GM19438 (cell line): ENCODE measurements at regions not wholly inside any gene's neighbourhood (a gene's known extent, or its start where the extent isn't known, plus 50 kb on each side); places are given as distances from the start of the nearest gene placed in this dataset.

Experiments
- ATAC-seq: cut with Tn5 transposase; IDR thresholded peaks from one replicate; pipeline ENCODE4 v1.9.1; 2021; ENCODE audit warnings: low read depth; ENCODE audit not compliant: unreplicated experiment

GRCh38 chr7:17677408-17677807, 262.9 kb downstream of the SNX13 start:
- ATAC-seq, result no peak

- no peak for ATAC-seq
These were observed 261.4 kb downstream of the SNX13 start for GRCh38 chr7:17678896-17679295.

- no peak for ATAC-seq
These were observed 260.8 kb downstream of the SNX13 start for GRCh38 chr7:17679458-17679857.

- no peak for ATAC-seq
These were observed 260.3 kb downstream of the SNX13 start for GRCh38 chr7:17680026-17680425.

DNA sequence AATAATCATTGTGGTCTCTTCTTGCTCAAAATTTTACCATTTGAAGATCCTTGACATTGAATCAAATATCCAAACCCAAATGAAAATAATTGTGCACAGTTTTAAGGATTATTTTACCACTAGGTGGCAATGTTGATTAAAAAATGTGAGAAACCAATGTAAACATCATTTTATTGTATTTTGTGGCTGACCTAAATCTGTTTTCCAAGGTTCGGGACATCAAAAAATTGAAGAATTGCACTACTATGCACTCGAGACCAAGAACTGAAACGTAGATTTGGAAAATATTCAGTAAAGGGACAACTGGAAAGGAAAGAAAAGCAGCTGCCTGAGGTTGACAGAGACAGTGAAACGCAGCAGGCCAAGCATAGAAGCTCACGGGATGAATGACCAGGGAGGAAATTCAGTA, 259.3 kb downstream of the SNX13 start:
- ATAC-seq, result no peak

DNA sequence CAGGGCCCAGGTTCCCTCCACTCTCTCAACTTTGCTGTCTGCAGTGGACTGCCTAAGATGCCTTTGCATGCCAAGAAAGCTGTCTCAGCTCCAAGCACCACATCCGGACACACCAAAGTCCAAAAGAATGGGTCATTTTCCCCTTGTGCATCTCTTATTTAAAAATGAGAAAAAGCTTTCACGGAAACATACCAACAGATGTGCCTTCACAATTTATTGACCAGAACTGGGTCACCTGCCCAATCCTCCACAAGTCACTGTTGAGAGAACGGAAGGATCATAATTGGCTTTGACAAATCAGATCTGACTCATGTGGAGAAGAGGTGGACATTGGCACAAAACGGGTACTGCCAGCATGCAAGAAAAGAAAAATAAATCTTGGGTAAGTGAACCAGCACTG, 258.3 kb downstream of the SNX13 start:
- ATAC-seq, result no peak

DNA sequence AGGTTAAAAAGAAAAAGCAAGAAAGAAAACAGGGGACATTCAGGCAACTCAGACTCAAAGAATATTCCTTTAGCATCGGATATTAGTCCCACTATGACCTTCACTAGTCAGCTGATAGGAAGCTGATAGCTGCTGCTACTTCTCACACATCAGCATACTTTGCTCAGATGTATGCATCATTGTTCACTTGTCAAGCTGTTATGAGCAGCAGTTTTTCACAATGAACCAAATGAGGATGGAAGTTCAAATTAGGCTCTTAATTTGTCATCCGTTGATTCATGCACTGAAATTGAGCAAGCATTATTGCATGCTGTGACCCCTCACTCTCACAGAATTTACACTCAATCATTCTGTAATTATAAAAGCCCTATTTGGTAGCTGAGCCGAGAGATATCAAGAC, 257.7 kb downstream of the SNX13 start:
- ATAC-seq, result no peak

DNA sequence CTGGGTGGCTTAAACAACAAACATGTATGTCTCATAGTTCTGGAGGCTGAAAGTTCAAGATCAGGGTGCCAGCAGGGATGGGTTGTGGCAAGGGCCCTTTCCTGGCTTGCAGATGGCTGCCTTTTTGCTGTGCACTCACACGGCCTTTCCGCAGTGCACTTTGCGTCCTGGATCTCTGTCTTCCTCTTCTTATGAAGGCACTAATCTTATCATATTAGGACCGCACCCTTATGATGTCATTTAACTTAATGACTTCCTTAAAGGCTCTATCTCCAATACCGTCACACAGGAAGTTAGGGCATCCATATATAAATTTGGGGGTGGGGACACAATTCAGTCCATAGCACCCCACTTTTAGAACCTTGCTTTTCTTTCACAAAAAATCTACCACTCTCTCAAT, 255.2 kb downstream of the SNX13 start:
- no peak for ATAC-seq

- ATAC-seq, result no peak
These were observed 252.9 kb downstream of the SNX13 start for GRCh38 chr7:17687361-17687760.

DNA sequence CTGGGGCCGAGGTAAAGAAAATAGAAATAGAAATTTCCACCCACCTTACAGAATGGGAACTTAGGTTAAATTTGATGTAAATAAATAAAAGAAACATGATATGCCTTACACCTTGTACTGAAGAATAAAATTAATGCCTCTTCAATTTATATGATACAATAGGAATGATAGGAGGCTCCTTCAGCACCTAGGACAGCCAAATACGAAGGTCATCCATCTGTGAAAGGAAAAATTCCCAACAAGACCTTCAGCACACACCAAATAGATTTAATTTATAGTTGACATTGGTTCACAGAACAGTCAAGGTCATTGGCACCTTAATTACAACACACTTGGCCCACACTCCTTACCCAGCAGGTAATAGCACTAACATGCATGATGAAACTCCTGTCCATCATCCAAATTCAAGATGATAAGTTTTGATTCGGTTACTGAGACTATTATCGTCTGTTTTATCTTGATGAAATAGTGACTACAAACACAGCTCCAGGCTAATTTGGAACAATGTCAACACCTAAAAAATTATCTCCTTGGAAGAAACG, 250.9 kb downstream of the SNX13 start:
- ATAC-seq, result no peak

- ATAC-seq, result no peak
These were observed 250.3 kb downstream of the SNX13 start for GRCh38 chr7:17690030-17690429.

DNA sequence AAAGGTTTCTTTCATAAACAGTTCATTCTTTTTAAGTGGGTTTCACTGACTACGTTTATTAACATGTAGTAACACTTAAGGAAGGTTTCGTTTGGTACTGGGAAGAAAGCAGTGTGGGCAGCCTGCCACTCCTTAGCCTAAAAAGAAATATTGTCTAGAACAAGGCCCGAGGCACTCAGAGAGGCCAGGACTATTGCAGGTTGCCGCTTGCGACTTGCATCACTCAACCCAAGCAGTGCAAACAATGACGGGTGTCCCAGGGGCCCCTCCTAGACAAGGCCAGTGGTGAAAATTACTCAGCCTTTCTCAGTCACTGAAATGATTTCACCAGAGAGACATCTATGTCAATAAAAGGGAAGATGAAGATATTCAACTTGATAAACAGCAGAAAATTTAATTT, 243.9 kb downstream of the SNX13 start:
- ATAC-seq, result no peak

DNA sequence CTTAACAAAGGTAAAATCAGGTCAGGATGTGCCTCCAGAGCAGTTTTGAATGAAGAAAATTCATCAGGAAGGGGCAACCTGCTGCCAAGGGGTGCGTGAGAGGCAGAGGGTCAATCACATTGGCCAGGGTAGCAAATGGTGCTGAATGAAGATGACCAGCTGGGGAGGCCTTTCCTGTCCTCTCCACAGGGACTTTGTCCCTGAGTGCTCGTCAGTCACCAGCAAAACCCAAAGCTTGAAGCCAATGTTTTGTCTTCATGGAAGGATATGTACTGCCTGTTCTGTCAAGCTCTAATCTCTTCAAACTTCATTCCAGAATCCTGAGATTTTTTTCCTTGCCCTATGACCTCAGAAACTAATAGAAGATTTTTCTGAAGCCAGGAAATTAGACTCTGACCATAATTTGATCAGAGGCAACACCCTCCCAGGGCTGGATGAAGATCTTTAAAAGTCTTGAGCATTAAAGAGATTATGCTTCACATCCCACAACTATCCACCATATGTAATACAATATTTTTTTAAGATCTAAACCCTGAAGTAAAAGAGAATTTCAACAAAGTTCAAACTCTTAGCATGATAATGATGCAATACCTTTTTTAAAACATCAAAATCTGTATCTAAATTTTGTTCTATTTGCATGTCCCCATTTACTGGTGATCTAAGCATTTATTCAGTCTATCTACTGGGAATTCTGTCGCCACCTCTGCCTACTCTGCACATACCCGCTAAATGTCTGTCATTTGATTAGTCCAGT, 243.0 kb downstream of the SNX13 start:
- ATAC-seq, result no peak

- no peak for ATAC-seq
These were observed 240.6 kb downstream of the SNX13 start for GRCh38 chr7:17699696-17700095.

DNA sequence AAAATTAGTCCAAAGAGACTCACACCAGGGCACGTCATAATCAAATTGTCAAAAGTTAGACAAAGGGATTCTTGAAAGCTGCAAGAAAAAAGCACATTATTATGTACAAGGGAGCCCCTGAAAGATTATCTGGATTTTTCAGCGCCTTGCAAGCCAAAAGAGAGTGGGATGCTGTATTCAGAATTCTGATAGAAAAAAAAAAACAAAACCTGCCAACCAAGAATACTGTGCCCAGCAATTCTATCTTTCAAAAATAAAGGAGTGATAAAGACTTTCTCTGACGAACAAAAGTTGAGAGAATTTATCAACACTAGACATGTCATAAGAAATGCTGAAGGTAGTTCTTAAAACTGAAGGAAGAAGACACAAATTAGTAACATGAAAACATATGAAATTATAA, 240.2 kb downstream of the SNX13 start:
- ATAC-seq, result no peak

DNA sequence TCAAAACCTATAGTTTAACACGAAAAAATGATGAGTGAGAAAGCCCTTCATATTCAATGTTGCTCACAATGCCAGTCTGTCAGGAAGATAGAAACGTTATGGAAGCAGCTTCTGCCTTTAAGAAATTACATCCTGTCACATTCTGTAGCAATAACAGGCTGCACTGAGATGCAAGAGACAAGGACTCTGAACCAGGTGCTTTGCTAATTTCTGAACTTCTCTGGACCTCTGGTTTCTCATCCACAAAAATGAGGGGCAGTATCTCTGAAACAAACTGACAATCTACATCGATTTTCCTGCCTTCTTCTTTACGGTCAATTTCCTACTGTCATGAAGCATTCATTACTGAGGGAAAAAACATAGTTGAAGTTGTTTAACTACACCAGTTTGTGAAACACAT, 234.0 kb downstream of the SNX13 start:
- no peak for ATAC-seq

- no peak for ATAC-seq
These were observed 233.6 kb downstream of the SNX13 start for GRCh38 chr7:17706734-17707133.

DNA sequence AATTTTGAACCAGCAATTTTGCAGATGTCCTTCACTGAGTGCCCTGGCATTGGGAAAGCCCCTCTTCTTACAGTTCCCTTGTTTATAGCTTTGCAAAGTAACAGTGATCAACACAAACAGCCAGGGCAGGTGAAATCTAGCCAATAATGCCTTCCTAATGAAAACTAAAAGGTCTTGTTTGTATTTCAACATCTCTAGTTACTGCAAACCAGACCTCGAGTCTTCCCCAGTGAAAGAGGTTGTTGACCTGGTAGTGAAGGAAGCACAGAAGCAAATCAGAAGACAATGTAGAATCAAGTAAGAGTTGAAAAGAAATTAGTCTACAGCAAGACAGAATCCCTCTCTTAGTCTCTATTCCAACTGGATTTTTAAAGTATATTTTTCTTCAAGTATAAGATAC, 231.2 kb downstream of the SNX13 start:
- ATAC-seq, result no peak

DNA sequence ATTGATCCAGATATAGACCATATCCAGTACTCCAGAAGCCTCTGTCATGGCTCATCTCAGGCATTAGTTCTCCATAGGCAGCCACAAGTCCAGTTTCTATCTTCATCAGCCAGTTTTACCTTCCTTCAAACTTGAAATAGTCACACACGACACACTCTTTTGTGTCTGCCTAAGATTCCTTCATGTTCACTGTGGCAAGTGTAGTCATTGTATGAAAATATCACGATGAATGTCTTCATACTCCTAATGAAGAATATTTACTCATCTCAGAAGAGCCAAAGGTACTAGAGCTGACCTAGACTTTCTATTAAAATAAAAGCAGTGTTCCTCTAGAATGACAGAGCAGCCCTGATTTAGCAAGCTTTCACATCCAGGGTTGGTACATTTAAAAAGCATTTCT, 230.7 kb downstream of the SNX13 start:
- ATAC-seq, result no peak

GRCh38 chr7:17710312-17710711, 230.0 kb downstream of the SNX13 start:
- ATAC-seq, result no peak

- no peak for ATAC-seq
These were observed 226.7 kb downstream of the SNX13 start for GRCh38 chr7:17713584-17713983.

GRCh38 chr7:17716816-17717215, 223.5 kb downstream of the SNX13 start:
- ATAC-seq, result no peak

GRCh38 chr7:17719998-17720397, 220.3 kb downstream of the SNX13 start:
- ATAC-seq, result no peak
